K562 (cell line): ENCODE measurements at regions not wholly inside any gene's neighbourhood (a gene's known extent, or its start where the extent isn't known, plus 50 kb on each side); places are given as distances from the start of the nearest gene placed in this dataset.

ENCODE experiments used
- ADNP ChIP-seq: fragments of 200-800 bp; sonication (Bioruptor generic); IDR thresholded peaks from 2 replicates; pipeline ENCODE4 v1.6.1; 2016; ENCODE audit warnings: missing genetic modification characterization, missing compliant biosample characterization
- HNRNPLL ChIP-seq: fragments of 200-400 bp; formaldehyde crosslinking; IDR thresholded peaks from 2 replicates; pipeline ENCODE4 v1.6.1; 2017; ENCODE audit warnings: low read length, low read depth, mild to moderate bottlenecking; ENCODE audit not compliant: poor library complexity, severe bottlenecking
- KDM2B ChIP-seq: fragments of 250-450 bp; sonication (Bioruptor Pico); IDR thresholded peaks from 2 replicates; pipeline ENCODE4 v1.8.0; 2021; ENCODE audit warnings: mild to moderate bottlenecking, moderate library complexity
- LCOR ChIP-seq: sonication (generic); formaldehyde crosslinking; IDR thresholded peaks from 2 replicates; pipeline ENCODE4 v1.8.0; 2022; ENCODE audit warnings: mild to moderate bottlenecking, missing genetic modification reagents
- MECOM ChIP-seq: fragments of 250-450 bp; sonication (Bioruptor Pico); IDR thresholded peaks from 2 replicates; pipeline ENCODE4 v1.8.0; 2022; ENCODE audit warnings: inconsistent platforms
- SMAD3 ChIP-seq: fragments of 450-650 bp; formaldehyde crosslinking; conservative IDR thresholded peaks from 2 replicates; pipeline ENCODE4 v1.4.0; 2020; ENCODE audit warnings: mild to moderate bottlenecking
- TAF1 ChIP-seq: IDR thresholded peaks from 2 replicates; pipeline ENCODE4 v1.6.1; 2011; ENCODE audit warnings: mild to moderate bottlenecking, low read length, moderate library complexity; ENCODE audit not compliant: insufficient read depth, control insufficient read depth, severe bottlenecking; ENCODE audit errors: extremely low read depth
- U2AF1 ChIP-seq: fragments of 200-400 bp; formaldehyde crosslinking; optimal IDR thresholded peaks from 2 replicates; pipeline ENCODE3; 2017; ENCODE audit warnings: mild to moderate bottlenecking, low read depth, low read length, moderate library complexity
- YY1 ChIP-seq, 3 experiments: IDR thresholded peaks; 2 replicates each; pipeline ENCODE4 v1.6.1; 2011; ENCODE audit warnings: low read length in 2 of 3, mild to moderate bottlenecking in 2 of 3, moderate library complexity in 2 of 3, borderline replicate concordance in 1 of 3, control low read depth in 1 of 3, low read depth in 1 of 3; ENCODE audit not compliant: insufficient read depth in 3 of 3, insufficient replicate concordance in 2 of 3, control insufficient read depth in 1 of 3, insufficient read length in 1 of 3; ENCODE audit errors: extremely low read depth in 1 of 3
- ZZZ3 ChIP-seq: fragments of 450-650 bp; IDR thresholded peaks from 2 replicates; pipeline ENCODE4 v1.6.1; 2016; ENCODE audit warnings: antibody characterized with exemption, mild to moderate bottlenecking, moderate library complexity
- TF ChIP-seq, protein P1 (sequence below): IDR thresholded peaks from 2 replicates; pipeline ENCODE4 v1.6.1; 2016; ENCODE audit warnings: missing genetic modification characterization, missing compliant biosample characterization
- TF ChIP-seq, protein P2 (sequence below): sonication (generic); formaldehyde crosslinking; IDR thresholded peaks from 2 replicates; pipeline ENCODE4 v1.8.0; 2022; ENCODE audit warnings: mild to moderate bottlenecking, missing genetic modification reagents
- TF ChIP-seq, protein P3 (sequence below): fragments of 250-450 bp; sonication (Bioruptor Pico); IDR thresholded peaks from 2 replicates; pipeline ENCODE4 v1.9.0; 2021; ENCODE audit warnings: mild to moderate bottlenecking, inconsistent platforms
- TF ChIP-seq, protein P4 (sequence below): fragments of 250-450 bp; sonication (Bioruptor Pico); IDR thresholded peaks from 2 replicates; pipeline ENCODE4 v1.6.1; 2021; ENCODE audit warnings: mild to moderate bottlenecking
- TF ChIP-seq, protein P5 (sequence below): fragments of 200-800 bp; sonication (Bioruptor generic); IDR thresholded peaks from 2 replicates; pipeline ENCODE4 v1.6.1; 2016; ENCODE audit warnings: missing genetic modification characterization, missing compliant biosample characterization

DNA sequence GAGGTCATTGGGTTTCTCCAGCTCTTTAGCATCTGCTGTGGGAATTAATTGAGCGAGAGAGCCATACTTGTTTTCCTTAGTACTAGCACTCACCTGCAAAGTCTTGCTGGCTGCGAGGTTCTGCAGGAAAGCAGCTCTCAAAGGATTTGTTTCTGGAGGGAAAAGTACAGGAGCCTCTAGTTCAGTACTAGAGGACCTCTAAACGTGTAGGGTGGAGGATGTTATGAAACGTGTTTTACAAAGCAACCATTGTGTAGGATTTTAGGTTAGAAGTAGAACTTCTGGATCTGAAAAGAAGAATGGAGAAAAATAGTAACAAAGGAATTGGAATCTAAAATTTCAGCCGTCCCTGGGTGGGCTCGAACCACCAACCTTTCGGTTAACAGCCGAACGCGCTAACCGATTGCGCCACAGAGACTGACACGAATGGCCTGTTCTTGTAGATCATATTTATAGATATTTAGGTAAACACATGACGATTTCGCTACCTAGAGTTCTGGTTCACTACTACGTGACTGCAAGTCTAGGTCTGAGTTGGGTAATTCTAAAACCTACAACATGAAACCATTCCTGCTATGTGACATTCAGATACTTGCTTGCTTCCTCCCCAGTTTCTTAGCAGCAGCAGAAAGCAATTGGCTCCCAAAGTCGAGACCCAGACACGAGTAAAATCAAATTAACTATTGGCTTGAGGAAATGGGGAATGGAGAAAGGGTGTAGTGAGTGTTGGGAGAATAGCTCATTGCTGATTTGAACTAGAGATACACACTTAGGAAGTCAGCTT lies 60.2 kb upstream of the CFAP126 start (continued):
- TF ChIP-seq YY1 (IDR thresholded peaks at IDR 0.05; ENCODE audit: borderline replicate concordance in 1 of 3, control insufficient read depth in 1 of 3, extremely low read depth in 1 of 3, insufficient read depth in 3 of 3, insufficient read length in 1 of 3, insufficient replicate concordance in 2 of 3, low read depth in 1 of 3, low read length in 2 of 3) (no peak), LCOR (CRISPR knock-in tag) (no peak), SMAD3 (CRISPR knock-in tag) (no peak), U2AF1 (no peak), TAF1 (no peak), MECOM (CRISPR knock-in tag) (no peak), ZZZ3 (no peak), ADNP (tag) (peak; percentile 91), KDM2B (CRISPR knock-in tag) (no peak), HNRNPLL (no peak)
- TF ChIP-seq, protein P1, sequence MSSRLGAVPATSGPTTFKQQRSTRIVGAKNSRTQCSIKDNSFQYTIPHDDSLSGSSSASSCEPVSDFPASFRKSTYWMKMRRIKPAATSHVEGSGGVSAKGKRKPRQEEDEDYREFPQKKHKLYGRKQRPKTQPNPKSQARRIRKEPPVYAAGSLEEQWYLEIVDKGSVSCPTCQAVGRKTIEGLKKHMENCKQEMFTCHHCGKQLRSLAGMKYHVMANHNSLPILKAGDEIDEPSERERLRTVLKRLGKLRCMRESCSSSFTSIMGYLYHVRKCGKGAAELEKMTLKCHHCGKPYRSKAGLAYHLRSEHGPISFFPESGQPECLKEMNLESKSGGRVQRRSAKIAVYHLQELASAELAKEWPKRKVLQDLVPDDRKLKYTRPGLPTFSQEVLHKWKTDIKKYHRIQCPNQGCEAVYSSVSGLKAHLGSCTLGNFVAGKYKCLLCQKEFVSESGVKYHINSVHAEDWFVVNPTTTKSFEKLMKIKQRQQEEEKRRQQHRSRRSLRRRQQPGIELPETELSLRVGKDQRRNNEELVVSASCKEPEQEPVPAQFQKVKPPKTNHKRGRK (tag): no peak
- TF ChIP-seq, protein P2, sequence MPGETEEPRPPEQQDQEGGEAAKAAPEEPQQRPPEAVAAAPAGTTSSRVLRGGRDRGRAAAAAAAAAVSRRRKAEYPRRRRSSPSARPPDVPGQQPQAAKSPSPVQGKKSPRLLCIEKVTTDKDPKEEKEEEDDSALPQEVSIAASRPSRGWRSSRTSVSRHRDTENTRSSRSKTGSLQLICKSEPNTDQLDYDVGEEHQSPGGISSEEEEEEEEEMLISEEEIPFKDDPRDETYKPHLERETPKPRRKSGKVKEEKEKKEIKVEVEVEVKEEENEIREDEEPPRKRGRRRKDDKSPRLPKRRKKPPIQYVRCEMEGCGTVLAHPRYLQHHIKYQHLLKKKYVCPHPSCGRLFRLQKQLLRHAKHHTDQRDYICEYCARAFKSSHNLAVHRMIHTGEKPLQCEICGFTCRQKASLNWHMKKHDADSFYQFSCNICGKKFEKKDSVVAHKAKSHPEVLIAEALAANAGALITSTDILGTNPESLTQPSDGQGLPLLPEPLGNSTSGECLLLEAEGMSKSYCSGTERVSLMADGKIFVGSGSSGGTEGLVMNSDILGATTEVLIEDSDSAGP: no peak
- TF ChIP-seq, protein P3, sequence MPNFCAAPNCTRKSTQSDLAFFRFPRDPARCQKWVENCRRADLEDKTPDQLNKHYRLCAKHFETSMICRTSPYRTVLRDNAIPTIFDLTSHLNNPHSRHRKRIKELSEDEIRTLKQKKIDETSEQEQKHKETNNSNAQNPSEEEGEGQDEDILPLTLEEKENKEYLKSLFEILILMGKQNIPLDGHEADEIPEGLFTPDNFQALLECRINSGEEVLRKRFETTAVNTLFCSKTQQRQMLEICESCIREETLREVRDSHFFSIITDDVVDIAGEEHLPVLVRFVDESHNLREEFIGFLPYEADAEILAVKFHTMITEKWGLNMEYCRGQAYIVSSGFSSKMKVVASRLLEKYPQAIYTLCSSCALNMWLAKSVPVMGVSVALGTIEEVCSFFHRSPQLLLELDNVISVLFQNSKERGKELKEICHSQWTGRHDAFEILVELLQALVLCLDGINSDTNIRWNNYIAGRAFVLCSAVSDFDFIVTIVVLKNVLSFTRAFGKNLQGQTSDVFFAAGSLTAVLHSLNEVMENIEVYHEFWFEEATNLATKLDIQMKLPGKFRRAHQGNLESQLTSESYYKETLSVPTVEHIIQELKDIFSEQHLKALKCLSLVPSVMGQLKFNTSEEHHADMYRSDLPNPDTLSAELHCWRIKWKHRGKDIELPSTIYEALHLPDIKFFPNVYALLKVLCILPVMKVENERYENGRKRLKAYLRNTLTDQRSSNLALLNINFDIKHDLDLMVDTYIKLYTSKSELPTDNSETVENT (CRISPR knock-in tag): no peak
- TF ChIP-seq, protein P4, sequence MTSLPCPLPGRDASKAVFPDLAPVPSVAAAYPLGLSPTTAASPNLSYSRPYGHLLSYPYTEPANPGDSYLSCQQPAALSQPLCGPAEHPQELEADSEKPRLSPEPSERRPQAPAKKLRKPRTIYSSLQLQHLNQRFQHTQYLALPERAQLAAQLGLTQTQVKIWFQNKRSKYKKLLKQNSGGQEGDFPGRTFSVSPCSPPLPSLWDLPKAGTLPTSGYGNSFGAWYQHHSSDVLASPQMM (CRISPR knock-in tag): no peak
- TF ChIP-seq, protein P5, sequence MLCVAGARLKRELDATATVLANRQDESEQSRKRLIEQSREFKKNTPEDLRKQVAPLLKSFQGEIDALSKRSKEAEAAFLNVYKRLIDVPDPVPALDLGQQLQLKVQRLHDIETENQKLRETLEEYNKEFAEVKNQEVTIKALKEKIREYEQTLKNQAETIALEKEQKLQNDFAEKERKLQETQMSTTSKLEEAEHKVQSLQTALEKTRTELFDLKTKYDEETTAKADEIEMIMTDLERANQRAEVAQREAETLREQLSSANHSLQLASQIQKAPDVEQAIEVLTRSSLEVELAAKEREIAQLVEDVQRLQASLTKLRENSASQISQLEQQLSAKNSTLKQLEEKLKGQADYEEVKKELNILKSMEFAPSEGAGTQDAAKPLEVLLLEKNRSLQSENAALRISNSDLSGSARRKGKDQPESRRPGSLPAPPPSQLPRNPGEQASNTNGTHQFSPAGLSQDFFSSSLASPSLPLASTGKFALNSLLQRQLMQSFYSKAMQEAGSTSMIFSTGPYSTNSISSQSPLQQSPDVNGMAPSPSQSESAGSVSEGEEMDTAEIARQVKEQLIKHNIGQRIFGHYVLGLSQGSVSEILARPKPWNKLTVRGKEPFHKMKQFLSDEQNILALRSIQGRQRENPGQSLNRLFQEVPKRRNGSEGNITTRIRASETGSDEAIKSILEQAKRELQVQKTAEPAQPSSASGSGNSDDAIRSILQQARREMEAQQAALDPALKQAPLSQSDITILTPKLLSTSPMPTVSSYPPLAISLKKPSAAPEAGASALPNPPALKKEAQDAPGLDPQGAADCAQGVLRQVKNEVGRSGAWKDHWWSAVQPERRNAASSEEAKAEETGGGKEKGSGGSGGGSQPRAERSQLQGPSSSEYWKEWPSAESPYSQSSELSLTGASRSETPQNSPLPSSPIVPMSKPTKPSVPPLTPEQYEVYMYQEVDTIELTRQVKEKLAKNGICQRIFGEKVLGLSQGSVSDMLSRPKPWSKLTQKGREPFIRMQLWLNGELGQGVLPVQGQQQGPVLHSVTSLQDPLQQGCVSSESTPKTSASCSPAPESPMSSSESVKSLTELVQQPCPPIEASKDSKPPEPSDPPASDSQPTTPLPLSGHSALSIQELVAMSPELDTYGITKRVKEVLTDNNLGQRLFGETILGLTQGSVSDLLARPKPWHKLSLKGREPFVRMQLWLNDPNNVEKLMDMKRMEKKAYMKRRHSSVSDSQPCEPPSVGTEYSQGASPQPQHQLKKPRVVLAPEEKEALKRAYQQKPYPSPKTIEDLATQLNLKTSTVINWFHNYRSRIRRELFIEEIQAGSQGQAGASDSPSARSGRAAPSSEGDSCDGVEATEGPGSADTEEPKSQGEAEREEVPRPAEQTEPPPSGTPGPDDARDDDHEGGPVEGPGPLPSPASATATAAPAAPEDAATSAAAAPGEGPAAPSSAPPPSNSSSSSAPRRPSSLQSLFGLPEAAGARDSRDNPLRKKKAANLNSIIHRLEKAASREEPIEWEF (CRISPR knock-in tag): no peak
